NT2/D1 (cell line): ENCODE measurements at regions not wholly inside any gene's neighbourhood (a gene's known extent, or its start where the extent isn't known, plus 50 kb on each side); places are given as distances from the start of the nearest gene placed in this dataset.

Experiments used
- SUZ12 ChIP-seq: IDR thresholded peaks from 2 replicates; pipeline ENCODE4 v1.6.1; 2011; ENCODE audit not compliant: insufficient read length, insufficient read depth; ENCODE audit errors: extremely low read depth
- YY1 ChIP-seq: IDR thresholded peaks from 2 replicates; pipeline ENCODE4 v1.6.1; 2011; ENCODE audit not compliant: insufficient read length, insufficient read depth
- ZNF274 ChIP-seq: IDR thresholded peaks from 2 replicates; pipeline ENCODE4 v1.6.1; 2011; ENCODE audit warnings: mild to moderate bottlenecking, low read depth, low read length

DNA sequence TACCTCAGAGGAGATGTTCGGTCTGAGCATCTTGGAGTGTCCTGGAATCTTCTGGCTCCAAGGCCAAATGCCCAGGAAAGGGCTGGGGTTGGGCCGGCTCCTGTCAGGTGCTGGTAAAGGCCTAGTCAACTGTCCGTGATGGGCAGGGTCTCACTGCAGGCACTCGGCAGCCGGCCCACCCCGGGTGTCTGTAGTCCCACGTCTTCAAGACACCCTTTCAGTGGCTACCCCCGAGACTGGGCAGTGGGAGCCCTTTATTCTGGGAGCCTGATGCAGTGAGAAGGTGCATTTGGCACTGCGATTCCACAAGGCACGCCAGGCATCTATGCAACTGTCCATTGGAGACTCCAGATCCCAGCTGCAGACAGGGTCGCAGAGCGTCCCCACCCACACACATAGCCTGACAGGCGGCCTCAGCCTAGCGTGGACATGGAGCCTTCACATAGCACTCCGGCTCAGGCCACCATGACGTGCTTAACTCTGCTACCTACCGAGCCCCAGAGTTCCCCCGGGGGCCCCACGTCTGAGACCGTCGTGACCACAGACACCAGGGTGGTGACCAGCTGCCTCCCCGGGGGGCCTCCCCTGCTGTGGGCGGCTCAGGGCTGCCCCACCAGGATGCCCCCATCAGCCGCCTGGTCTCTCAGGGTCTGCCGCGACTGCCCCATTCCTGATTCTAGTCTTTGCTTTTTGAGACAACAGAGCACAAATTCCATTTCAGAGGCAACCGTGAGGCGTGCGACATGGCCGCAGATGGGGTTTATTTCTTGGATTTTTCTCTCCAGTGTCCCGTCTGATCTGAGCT lies 331.8 kb upstream of the SFSWAP start:
- TF ChIP-seq SUZ12 (no peak), YY1 (no peak), ZNF274 (no peak)
